ENCODE measurements at regions not wholly inside any gene's neighbourhood (a gene's known extent, or its start where the extent isn't known, plus 50 kb on each side); places are given as distances from the start of the nearest gene placed in this dataset.

DNA sequence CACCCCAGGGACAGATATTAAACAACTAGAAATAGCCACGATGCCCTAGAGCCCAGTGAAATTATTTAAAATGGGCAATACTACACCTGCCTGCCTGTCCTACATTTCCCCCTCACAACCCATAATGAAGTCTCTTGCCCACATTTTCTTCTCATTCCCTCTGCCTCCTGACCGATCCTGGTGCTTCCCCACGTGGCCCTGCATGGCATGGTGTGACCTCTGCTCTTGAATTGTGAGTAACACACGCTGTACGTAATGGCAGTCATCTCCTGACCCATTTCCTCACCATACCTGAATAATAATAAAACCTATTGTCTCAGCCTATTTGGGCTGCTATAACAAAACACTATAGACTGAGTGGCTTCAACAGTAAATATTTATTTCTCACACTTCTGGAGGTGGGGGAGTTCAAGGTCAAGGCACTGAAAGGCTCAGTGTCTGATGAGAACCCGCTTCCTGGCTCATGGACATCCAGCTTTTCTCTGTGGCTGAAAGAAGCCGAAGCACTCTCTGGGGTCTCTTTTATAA, 77.0 kb upstream of the ENPP6 start:
- TF ChIP-seq POLR2AphosphoS5 (IDR thresholded peaks at IDR 0.05; ENCODE audit: low read depth, low read length) (no peak), TCF7L2 (IDR thresholded peaks at IDR 0.05; ENCODE audit: low read depth, low read length) (no peak), SIN3A (IDR thresholded peaks at IDR 0.05; ENCODE audit: borderline replicate concordance, insufficient read depth, low read depth, low read length) (no peak)
- TF ChIP-seq, protein P1, sequence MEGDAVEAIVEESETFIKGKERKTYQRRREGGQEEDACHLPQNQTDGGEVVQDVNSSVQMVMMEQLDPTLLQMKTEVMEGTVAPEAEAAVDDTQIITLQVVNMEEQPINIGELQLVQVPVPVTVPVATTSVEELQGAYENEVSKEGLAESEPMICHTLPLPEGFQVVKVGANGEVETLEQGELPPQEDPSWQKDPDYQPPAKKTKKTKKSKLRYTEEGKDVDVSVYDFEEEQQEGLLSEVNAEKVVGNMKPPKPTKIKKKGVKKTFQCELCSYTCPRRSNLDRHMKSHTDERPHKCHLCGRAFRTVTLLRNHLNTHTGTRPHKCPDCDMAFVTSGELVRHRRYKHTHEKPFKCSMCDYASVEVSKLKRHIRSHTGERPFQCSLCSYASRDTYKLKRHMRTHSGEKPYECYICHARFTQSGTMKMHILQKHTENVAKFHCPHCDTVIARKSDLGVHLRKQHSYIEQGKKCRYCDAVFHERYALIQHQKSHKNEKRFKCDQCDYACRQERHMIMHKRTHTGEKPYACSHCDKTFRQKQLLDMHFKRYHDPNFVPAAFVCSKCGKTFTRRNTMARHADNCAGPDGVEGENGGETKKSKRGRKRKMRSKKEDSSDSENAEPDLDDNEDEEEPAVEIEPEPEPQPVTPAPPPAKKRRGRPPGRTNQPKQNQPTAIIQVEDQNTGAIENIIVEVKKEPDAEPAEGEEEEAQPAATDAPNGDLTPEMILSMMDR (IDR thresholded peaks at IDR 0.05) = no peak
- TF ChIP-seq, protein P2, sequence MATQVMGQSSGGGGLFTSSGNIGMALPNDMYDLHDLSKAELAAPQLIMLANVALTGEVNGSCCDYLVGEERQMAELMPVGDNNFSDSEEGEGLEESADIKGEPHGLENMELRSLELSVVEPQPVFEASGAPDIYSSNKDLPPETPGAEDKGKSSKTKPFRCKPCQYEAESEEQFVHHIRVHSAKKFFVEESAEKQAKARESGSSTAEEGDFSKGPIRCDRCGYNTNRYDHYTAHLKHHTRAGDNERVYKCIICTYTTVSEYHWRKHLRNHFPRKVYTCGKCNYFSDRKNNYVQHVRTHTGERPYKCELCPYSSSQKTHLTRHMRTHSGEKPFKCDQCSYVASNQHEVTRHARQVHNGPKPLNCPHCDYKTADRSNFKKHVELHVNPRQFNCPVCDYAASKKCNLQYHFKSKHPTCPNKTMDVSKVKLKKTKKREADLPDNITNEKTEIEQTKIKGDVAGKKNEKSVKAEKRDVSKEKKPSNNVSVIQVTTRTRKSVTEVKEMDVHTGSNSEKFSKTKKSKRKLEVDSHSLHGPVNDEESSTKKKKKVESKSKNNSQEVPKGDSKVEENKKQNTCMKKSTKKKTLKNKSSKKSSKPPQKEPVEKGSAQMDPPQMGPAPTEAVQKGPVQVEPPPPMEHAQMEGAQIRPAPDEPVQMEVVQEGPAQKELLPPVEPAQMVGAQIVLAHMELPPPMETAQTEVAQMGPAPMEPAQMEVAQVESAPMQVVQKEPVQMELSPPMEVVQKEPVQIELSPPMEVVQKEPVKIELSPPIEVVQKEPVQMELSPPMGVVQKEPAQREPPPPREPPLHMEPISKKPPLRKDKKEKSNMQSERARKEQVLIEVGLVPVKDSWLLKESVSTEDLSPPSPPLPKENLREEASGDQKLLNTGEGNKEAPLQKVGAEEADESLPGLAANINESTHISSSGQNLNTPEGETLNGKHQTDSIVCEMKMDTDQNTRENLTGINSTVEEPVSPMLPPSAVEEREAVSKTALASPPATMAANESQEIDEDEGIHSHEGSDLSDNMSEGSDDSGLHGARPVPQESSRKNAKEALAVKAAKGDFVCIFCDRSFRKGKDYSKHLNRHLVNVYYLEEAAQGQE (IDR thresholded peaks at IDR 0.05; ENCODE audit: insufficient read depth in 1 of 2, low read depth in 2 of 2, low read length in 1 of 2) = no peak

Data from Panc1 (cell line).